KMS-11 (cell line): ENCODE measurements at regions not wholly inside any gene's neighbourhood (a gene's known extent, or its start where the extent isn't known, plus 50 kb on each side); places are given as distances from the start of the nearest gene placed in this dataset.

ENCODE experiments used
- H2AFZ ChIP-seq: fragments of 200-600 bp; sonication (generic); 2 replicates; pipeline ENCODE4 v1.6.1; 2016; ENCODE audit warnings: antibody characterized with exemption, mixed run types, low read depth
- H3K27ac ChIP-seq: fragments of 200-600 bp; sonication (generic); 2 replicates; pipeline ENCODE4 v1.6.1; 2016; ENCODE audit warnings: mild to moderate bottlenecking, mixed run types
- H3K27me3 ChIP-seq: fragments of 200-600 bp; sonication (generic); 2 replicates; pipeline ENCODE4 v1.6.1; 2017; ENCODE audit warnings: mild to moderate bottlenecking, low read depth, mixed run types, moderate library complexity; ENCODE audit not compliant: insufficient read depth
- H3K36me3 ChIP-seq: fragments of 200-600 bp; sonication (generic); 2 replicates; pipeline ENCODE4 v1.6.1; 2017; ENCODE audit warnings: mild to moderate bottlenecking, mixed run types; ENCODE audit not compliant: insufficient read depth
- H3K4me1 ChIP-seq: fragments of 200-600 bp; sonication (generic); 2 replicates; pipeline ENCODE4 v1.6.1; 2016; ENCODE audit warnings: mild to moderate bottlenecking, low read depth, mixed run types; ENCODE audit not compliant: poor library complexity, severe bottlenecking
- H3K4me2 ChIP-seq: fragments of 200-600 bp; sonication (generic); 2 replicates; pipeline ENCODE4 v1.7.0; 2016; ENCODE audit warnings: mild to moderate bottlenecking, mixed run types
- H3K4me3 ChIP-seq: fragments of 200-600 bp; sonication (generic); IDR thresholded peaks from 2 replicates; pipeline ENCODE4 v1.6.1; 2017; ENCODE audit warnings: low read depth, low read length, mixed read lengths; ENCODE audit not compliant: insufficient read depth
- H3K79me2 ChIP-seq: fragments of 200-600 bp; sonication (generic); 2 replicates; pipeline ENCODE4 v1.6.1; 2016; ENCODE audit warnings: low read depth, mixed run types; ENCODE audit not compliant: insufficient read depth
- H3K9ac ChIP-seq: fragments of 200-600 bp; sonication (generic); 2 replicates; pipeline ENCODE4 v1.6.1; 2016; ENCODE audit warnings: mild to moderate bottlenecking, mixed run types
- H4K20me1 ChIP-seq: fragments of 200-600 bp; sonication (generic); 2 replicates; pipeline ENCODE4 v1.6.1; 2016; ENCODE audit warnings: mild to moderate bottlenecking, mixed run types; ENCODE audit not compliant: insufficient read depth
- CTCF ChIP-seq: fragments of 200-600 bp; sonication (generic); conservative IDR thresholded peaks from 2 replicates; pipeline ENCODE4 v1.6.1; 2017; ENCODE audit warnings: low read depth, mild to moderate bottlenecking, antibody characterized with exemption, low read length, moderate library complexity, mixed read lengths

- no peak overlapping the region for H3K4me2 ChIP-seq
- H3K9ac ChIP-seq: no peak overlapping the region
- no peaks in the 10 kb centered on the region for H3K79me2 ChIP-seq
- TF ChIP-seq CTCF: no peak
- H3K36me3 ChIP-seq: no peaks in the 10 kb centered on the region
- H3K4me1 ChIP-seq: no peaks in the 10 kb centered on the region
- H3K4me3 ChIP-seq: no peak overlapping the region
- no peak overlapping the region for H2AFZ ChIP-seq
- H4K20me1 ChIP-seq: no peaks in the 10 kb centered on the region
- H3K27me3 ChIP-seq: no peaks in the 10 kb centered on the region
- H3K27ac ChIP-seq: no peak overlapping the region
Observed at GRCh38 chr4:89397441-89397840, 89.8 kb upstream of the GPRIN3 start.

GRCh38 chr4:89382439-89382838, 74.8 kb upstream of the GPRIN3 start:
- Histone ChIP-seq H3K27me3 (no peaks in the 10 kb centered on the region), H3K27ac (no peak overlapping the region), H4K20me1 (no peaks in the 10 kb centered on the region), H2AFZ (no peak overlapping the region), H3K4me1 (no peaks in the 10 kb centered on the region), H3K4me2 (no peak overlapping the region), H3K36me3 (no peaks in the 10 kb centered on the region), H3K79me2 (no peaks in the 10 kb centered on the region), H3K4me3 (no peak overlapping the region), H3K9ac (no peak overlapping the region)
- no peak for TF ChIP-seq CTCF

GRCh38 chr4:89380980-89381379, 73.4 kb upstream of the GPRIN3 start:
- H4K20me1 ChIP-seq: no peaks in the 10 kb centered on the region
- H3K4me3 ChIP-seq: no peak overlapping the region
- H3K27ac ChIP-seq: no peak overlapping the region

GRCh38 chr4:89379511-89380044, 72.0 kb upstream of the GPRIN3 start:
- Histone ChIP-seq H3K4me3 (no peak overlapping the region), H3K27me3 (no peaks in the 10 kb centered on the region), H3K27ac (no peak overlapping the region), H3K79me2 (no peaks in the 10 kb centered on the region), H3K9ac (no peak overlapping the region), H3K4me1 (no peaks in the 10 kb centered on the region), H3K36me3 (no peaks in the 10 kb centered on the region), H4K20me1 (no peaks in the 10 kb centered on the region), H2AFZ (no peak overlapping the region), H3K4me2 (no peak overlapping the region)
- TF ChIP-seq CTCF: no peak

More at GRCh38 chr4:89380980-89381379, 73.4 kb upstream of the GPRIN3 start:
- Histone ChIP-seq H3K9ac (no peak overlapping the region), H3K27me3 (no peaks in the 10 kb centered on the region), H3K4me2 (no peak overlapping the region), H3K79me2 (no peaks in the 10 kb centered on the region), H3K4me1 (no peaks in the 10 kb centered on the region), H3K36me3 (no peaks in the 10 kb centered on the region), H2AFZ (no peak overlapping the region)
- no peak for TF ChIP-seq CTCF
